Fibroblast of skin of left biceps (primary cell): ENCODE measurements at regions not wholly inside any gene's neighbourhood (a gene's known extent, or its start where the extent isn't known, plus 50 kb on each side); places are given as distances from the start of the nearest gene placed in this dataset.
"Not testable (repeated sequence)": the region's sequence is repeated elsewhere in the genome, so short reads cannot be mapped to it uniquely, and the experiment has no call there.

ENCODE experiments used
- DNase-seq, 2 experiments: peaks; one replicate each; pipeline ENCODE4 v3.0.0-alpha.2; 2013; ENCODE audit warnings: low read depth in 2 of 2

GRCh38 chr1:187630653-187631380 lies 802.1 kb downstream of the PLA2G4A start:
- no peak for DNase-seq

- DNase-seq, result no peak
These were observed 802.6 kb downstream of the PLA2G4A start for GRCh38 chr1:187631381-187631675.

DNA sequence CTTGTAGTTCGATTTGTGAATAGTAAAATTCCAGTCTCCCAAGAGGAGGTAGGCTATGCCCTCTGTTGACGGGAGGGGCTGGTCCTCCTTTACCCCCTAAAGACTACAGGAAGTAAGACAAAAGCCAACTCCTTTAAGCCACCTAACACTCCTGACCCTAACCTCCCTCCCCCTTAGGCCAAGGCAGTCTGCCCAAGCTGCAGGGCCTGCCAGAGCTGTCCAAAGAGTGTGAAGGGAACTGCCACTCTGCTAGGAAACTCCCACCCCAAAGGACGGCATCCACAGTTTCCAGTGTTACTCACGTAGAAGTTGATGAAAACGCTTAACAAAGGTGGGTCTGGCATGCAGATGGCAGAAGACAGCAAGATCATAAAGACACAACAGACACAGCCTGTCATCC lies 803.2 kb downstream of the PLA2G4A start:
- no peak for DNase-seq

DNA sequence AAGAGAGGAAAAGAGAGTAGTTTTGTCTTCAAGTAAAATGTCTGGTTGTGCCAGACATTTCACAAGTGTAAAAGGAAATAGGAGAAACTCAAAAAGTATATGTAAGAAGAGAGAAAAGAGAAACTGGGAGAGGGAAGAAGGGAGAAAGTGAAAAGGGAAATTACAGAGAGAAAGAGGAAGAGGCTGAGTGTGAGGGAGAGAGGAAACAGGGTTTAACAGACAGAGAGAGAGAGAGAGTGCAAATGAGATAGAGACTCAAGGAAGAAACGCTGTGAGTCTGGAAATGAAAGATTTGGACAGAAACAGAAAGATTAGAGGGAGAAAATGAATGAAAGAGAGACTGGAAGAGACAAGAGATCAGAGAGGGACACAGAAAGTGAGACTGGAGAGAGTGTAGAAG lies 806.2 kb downstream of the PLA2G4A start:
- no peak for DNase-seq

GRCh38 chr1:187638733-187639434 lies 810.1 kb downstream of the PLA2G4A start:
- DNase-seq, result no peak

- DNase-seq, result no peak
These were observed 812.3 kb downstream of the PLA2G4A start for GRCh38 chr1:187641015-187641414.

DNA sequence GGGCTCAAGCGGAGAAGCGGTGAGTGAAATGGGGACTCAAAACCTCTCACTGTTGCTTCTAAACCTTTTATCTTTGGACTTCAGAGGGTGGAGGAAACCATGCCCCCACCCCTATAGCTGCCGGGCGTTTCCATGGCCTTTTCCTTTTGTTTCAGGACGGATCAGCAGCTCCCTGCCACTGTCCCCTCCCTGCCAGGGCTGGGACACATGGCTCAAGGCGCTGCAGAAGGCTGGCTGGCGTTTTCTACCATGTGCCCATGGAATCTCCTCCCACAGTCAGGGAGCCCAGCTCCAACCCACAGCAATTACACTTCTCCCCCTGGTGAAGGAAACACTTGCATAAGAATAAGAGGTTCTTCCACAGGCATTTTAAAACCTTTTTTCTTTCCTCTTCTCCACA lies 812.7 kb downstream of the PLA2G4A start:
- DNase-seq, result no peak

DNA sequence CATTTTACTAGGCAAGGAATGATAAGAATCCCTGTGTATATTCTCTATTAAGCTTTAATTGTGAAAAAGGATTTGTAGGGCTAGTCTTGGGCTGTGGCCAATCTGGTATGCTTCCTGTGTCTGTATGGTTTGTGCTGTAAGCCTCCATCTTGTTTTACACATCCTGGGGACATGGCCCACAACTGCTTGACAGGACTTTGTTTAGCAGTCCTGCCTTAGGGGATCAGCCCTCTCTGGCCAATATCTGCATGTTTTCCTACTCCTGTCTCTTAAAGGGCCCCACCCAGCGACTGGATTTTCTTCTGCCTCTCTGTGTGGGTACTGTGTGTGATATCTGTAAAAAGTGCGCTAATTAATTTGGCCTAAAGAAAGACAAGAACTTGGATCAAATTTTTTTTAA lies 813.2 kb downstream of the PLA2G4A start:
- DNase-seq, result no peak

DNA sequence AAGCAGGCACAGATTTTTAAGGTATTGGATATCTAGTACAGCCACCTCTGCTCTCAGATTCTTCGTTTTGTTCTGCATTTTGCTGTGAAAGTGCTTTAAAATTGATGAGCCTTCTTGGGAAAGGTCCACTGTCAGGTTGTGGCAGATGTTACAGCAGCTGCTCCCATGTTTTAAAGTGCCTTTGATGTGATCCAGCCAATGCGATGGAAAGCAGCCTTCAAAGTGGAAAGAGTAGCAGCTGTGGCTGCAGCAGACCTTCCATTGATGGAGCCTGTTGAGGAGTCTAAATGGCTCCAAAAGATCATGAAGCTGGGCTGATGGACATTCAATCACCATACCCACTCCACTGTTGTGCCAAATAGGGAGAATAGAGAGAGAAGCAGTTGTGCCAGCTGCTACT lies 816.9 kb downstream of the PLA2G4A start:
- DNase-seq, result no peak

DNA sequence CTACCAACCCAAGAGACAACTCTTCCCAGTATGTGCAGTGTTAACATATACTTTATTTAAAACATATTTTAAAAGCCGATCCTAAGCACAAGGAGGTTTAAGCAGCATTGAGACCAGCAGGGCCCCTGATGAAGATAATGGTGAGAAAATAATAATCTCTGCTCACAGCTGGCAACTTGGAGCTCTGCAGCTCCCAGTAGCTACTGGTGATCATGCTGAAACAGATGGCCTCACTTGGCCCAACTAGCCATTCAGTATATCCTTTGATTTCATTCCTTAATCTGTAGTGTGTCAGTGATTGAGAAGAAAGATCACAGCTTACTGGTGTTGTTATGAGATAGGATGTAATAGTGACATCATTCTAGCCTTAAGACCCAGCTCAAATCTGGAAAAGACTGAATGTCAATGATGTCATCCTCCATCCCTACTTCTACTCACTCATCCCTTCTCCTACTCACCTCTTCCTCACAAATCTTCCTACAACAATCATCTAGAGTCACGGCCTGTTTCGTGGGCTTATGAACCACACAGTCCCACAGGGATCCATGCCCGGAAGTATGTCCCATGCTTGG lies 817.9 kb downstream of the PLA2G4A start:
- DNase-seq, result no peak

DNA sequence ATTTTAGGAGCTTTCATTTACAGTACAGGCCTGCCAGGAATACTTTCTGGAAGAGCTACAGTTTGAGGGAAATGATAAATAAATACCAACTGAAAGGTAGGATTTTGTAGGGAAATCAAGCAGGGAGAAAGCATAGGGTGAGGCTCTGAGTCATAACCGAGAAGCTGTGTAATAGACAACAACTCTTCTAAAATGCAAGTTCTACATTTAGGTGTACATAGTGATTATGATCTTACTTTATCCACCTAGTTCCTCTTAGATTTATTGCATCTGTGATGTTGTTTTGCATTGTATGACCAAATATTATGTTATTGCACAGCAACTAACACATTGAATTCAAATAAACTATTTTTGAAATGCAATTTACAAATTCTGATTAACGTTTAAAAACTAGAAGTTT lies 819.3 kb downstream of the PLA2G4A start:
- DNase-seq, result no peak

- no peak for DNase-seq
These were observed 825.9 kb downstream of the PLA2G4A start for GRCh38 chr1:187654635-187655034.

- DNase-seq, result no peak
These were observed 826.4 kb downstream of the PLA2G4A start for GRCh38 chr1:187655104-187655503.

DNA sequence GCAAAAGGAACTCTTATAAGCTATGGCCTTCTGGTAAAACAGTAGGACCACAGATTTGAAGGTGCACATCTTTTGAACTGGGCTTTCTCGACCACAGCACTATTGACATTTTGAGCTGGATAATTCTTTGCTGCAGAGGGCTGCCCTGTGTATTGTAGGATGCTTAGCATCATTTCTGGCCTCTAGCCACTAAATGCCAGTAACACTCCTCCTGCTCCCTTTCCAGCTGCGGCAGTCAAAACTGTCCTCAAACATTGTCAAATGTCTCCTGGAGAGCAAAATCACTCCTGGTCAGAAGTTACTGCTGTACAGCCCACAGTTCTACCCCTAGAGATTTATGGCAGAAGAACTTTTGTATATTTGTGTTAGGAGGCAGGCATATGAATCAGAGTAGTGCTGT lies 836.7 kb downstream of the PLA2G4A start:
- no peak for DNase-seq

DNA sequence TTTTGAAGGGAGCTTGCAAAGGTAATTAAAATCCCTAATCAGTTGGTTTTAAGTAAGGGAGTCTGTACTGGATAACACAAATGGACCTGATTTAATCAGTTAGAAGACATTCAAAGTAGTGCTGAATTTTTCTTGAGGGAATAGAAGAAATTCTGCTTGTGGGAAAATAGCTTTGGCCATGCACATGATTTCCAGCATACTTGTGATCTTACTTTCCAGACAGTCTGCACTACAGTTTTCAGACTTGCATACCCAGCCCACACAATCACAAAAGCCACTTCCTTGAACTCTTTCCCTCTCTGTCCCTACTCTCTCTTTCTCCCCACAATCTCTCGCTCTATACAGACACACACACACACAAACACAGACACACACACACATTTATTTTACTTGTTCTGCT lies 852.1 kb downstream of the PLA2G4A start:
- no peak for DNase-seq

GRCh38 chr1:187682112-187682511 lies 853.4 kb downstream of the PLA2G4A start:
- no peak for DNase-seq

DNA sequence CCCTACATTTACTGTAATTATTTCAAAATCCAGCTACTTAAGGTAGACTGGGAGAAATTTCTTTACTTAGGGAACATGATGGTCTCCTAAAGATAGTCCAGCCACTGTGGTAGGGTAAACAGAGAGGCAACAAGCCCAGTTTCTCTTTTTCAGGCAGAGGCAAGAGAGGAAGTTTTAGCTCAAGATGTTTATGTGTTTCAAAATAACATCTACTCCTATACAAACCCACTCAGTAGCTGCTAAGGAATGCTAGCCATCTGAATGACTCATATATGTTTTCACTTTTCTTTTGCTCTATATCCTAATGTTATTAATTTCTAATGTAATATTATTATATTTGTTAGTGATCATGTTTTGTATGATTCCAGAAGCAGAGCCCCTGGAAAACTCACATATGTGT lies 856.6 kb downstream of the PLA2G4A start:
- no peak for DNase-seq

- DNase-seq, result peak; percentile 63 to 68
These were observed 860.4 kb downstream of the PLA2G4A start for GRCh38 chr1:187689129-187689528.

DNA sequence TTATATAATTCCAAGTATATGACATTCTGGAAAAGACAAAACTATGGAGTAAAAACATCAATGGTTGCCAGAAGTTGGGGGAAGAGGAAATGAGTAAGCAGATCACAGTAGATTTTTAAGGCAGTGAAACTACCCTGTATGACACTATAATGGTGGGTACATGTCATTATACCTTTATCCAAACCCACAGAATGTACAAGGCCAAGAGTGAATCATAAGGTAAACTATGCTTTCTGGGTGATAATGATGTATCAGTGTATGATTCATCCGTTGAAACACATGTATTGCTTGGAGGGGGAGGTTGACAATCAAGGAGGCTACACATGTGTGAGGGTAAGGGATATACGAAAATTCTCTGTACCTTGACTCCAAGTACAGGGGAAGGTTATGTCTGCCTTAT lies 862.7 kb downstream of the PLA2G4A start:
- DNase-seq, result peak; percentile 93 to 95

DNA sequence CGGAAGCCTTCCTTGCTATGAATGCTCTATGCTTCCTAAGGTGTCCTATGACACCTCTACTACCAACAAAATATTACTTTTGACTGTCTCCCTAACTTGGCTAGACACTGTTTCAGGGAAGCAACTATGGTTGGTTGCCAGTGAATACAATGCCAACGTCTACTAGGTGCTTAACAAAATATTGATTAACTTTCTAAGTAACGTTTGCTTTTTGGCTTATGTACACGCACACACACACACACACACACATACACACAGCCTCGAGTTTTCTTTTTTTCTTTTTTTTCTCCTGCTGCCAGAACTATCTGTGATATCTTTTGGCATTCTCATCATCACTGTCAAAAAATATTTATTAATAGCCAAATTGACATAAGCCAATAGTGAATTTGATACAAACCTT lies 864.0 kb downstream of the PLA2G4A start:
- DNase-seq, result no peak

GRCh38 chr1:187696073-187696472 lies 867.3 kb downstream of the PLA2G4A start:
- no peak for DNase-seq

- not testable (repeated sequence) for DNase-seq
These were observed 874.7 kb downstream of the PLA2G4A start for GRCh38 chr1:187703138-187704130.
